Fibroblast of lung (primary cell): ENCODE measurements at regions not wholly inside any gene's neighbourhood (a gene's known extent, or its start where the extent isn't known, plus 50 kb on each side); places are given as distances from the start of the nearest gene placed in this dataset.

Experiments used
- DNase-seq, 2 donors: peaks; one replicate each; pipeline versions ENCODE4 v3.0.0 to v3.0.0-alpha.2; 2010; ENCODE audit warnings: low read depth in 2 of 2
- H2AFZ ChIP-seq: 2 replicates; pipeline ENCODE4 v1.5.1; 2012; ENCODE audit warnings: low read length, control low read depth, inconsistent platforms
- H3K27ac ChIP-seq: 2 replicates; pipeline ENCODE4 v1.5.1; 2011; ENCODE audit warnings: low read length, control low read depth; ENCODE audit not compliant: insufficient read depth
- H3K27me3 ChIP-seq: 2 replicates; pipeline ENCODE4 v1.5.1; 2011; ENCODE audit warnings: mild to moderate bottlenecking, low read length; ENCODE audit not compliant: control insufficient read depth, insufficient read depth
- H3K36me3 ChIP-seq: 2 replicates; pipeline ENCODE4 v1.5.1; 2011; ENCODE audit warnings: low read length; ENCODE audit not compliant: control insufficient read depth, insufficient read depth
- H3K4me1 ChIP-seq: 2 replicates; pipeline ENCODE4 v1.5.1; 2011; ENCODE audit warnings: low read length; ENCODE audit not compliant: control insufficient read depth, insufficient read depth; ENCODE audit errors: extremely low read depth
- H3K4me2 ChIP-seq: 2 replicates; pipeline ENCODE4 v1.5.1; 2011; ENCODE audit warnings: low read length, control low read depth; ENCODE audit not compliant: insufficient read depth; ENCODE audit errors: extremely low read depth
- H3K4me3 ChIP-seq, 4 experiments: fragments of 200-600 bp in 1 of 4; sonication (generic) in 1 of 4; replicated peaks in 1 of 4; 2 replicates each; pipeline ENCODE4 v1.5.1; 2011 to 2016; ENCODE audit warnings: low read length in 4 of 4, low read depth in 3 of 4, mild to moderate bottlenecking in 3 of 4, control low read depth in 2 of 4, inconsistent platforms in 1 of 4, mixed read lengths in 1 of 4; ENCODE audit not compliant: insufficient read depth in 1 of 4; ENCODE audit errors: control extremely low read depth in 1 of 4
- H3K79me2 ChIP-seq: 2 replicates; pipeline ENCODE4 v1.5.1; 2012; ENCODE audit warnings: mild to moderate bottlenecking, low read length, inconsistent platforms; ENCODE audit not compliant: control insufficient read depth, insufficient read depth
- H3K9ac ChIP-seq: 2 replicates; pipeline ENCODE4 v1.5.1; 2011; ENCODE audit warnings: mild to moderate bottlenecking, low read length, control low read depth; ENCODE audit not compliant: insufficient read depth
- H3K9me3 ChIP-seq: 2 replicates; pipeline ENCODE4 v1.5.1; 2012; ENCODE audit warnings: low read depth, low read length; ENCODE audit not compliant: control insufficient read depth, insufficient read depth
- H4K20me1 ChIP-seq: 2 replicates; pipeline ENCODE4 v1.5.1; 2011; ENCODE audit warnings: low read length; ENCODE audit not compliant: control insufficient read depth, insufficient read depth; ENCODE audit errors: extremely low read depth
- CTCF ChIP-seq, 2 donors: IDR thresholded peaks in 1 of 2; conservative IDR thresholded peaks in 1 of 2; 1 replicate in 1 of 2; 2 replicates in 1 of 2; pipeline ENCODE4 v1.5.1; 2011 to 2012; ENCODE audit warnings: low read length in 2 of 2, control low read depth in 1 of 2, inconsistent platforms in 1 of 2, low read depth in 1 of 2, mild to moderate bottlenecking in 1 of 2
- EZH2 ChIP-seq: IDR thresholded peaks from 2 replicates; pipeline ENCODE4 v1.5.1; 2012; ENCODE audit warnings: low read length, control low read depth, mild to moderate bottlenecking; ENCODE audit errors: missing control alignments

GRCh38 chrX:114165537-114165936 is 418.3 kb upstream of the HTR2C start:
- Histone ChIP-seq H3K79me2 (no peaks in the 10 kb centered on the region), H2AFZ (no peak overlapping the region), H3K36me3 (no peaks in the 10 kb centered on the region), H3K4me3 (no peak overlapping the region), H3K27me3 (no peaks in the 10 kb centered on the region), H3K9me3 (no peaks in the 10 kb centered on the region), H4K20me1 (no peaks in the 10 kb centered on the region), H3K27ac (no peak overlapping the region), H3K4me2 (no peak overlapping the region), H3K9ac (no peak overlapping the region), H3K4me1 (no peaks in the 10 kb centered on the region)
- DNase-seq: no peak
- TF ChIP-seq CTCF (conservative IDR thresholded peaks at IDR 0.05 in 1 of 2, IDR thresholded peaks at IDR 0.05 in 1 of 2; ENCODE audit: low read depth in 1 of 2, low read length in 2 of 2) (no peak), EZH2 (no peak)

- no peak overlapping the region for H3K27ac ChIP-seq
- H3K4me3 ChIP-seq: no peak overlapping the region
- no peak overlapping the region for H3K9ac ChIP-seq
- no peaks in the 10 kb centered on the region for H3K27me3 ChIP-seq
- no peaks in the 10 kb centered on the region for H3K9me3 ChIP-seq
- no peak overlapping the region for H3K4me2 ChIP-seq
- H3K4me1 ChIP-seq: no peaks in the 10 kb centered on the region
- no peak for TF ChIP-seq EZH2
- no peak for TF ChIP-seq CTCF (conservative IDR thresholded peaks at IDR 0.05 in 1 of 2, IDR thresholded peaks at IDR 0.05 in 1 of 2; ENCODE audit: low read depth in 1 of 2, low read length in 2 of 2)
- H3K36me3 ChIP-seq: no peaks in the 10 kb centered on the region
- H3K79me2 ChIP-seq: no peaks in the 10 kb centered on the region
- no peak overlapping the region for H2AFZ ChIP-seq
- DNase-seq: no peak
- H4K20me1 ChIP-seq: no peaks in the 10 kb centered on the region
These were observed 421.7 kb upstream of the HTR2C start for GRCh38 chrX:114162068-114162735.

GRCh38 chrX:114152801-114153200 is 431.1 kb upstream of the HTR2C start:
- H3K79me2 ChIP-seq: no peaks in the 10 kb centered on the region
- H3K4me2 ChIP-seq: no peak overlapping the region
- H3K36me3 ChIP-seq: no peaks in the 10 kb centered on the region
- H3K9me3 ChIP-seq: no peaks in the 10 kb centered on the region
- no peak for TF ChIP-seq EZH2
- TF ChIP-seq CTCF (conservative IDR thresholded peaks at IDR 0.05 in 1 of 2, IDR thresholded peaks at IDR 0.05 in 1 of 2; ENCODE audit: low read depth in 1 of 2, low read length in 2 of 2): no peak
- H3K4me3 ChIP-seq: no peak overlapping the region
- H3K27ac ChIP-seq: no peak overlapping the region
- H2AFZ ChIP-seq: no peak overlapping the region
- H3K4me1 ChIP-seq: no peaks in the 10 kb centered on the region
- no peaks in the 10 kb centered on the region for H3K27me3 ChIP-seq
- H3K9ac ChIP-seq: no peak overlapping the region
- no peak for DNase-seq
- H4K20me1 ChIP-seq: no peaks in the 10 kb centered on the region
